HCT116 (cell line): ENCODE measurements at regions not wholly inside any gene's neighbourhood (a gene's known extent, or its start where the extent isn't known, plus 50 kb on each side); places are given as distances from the start of the nearest gene placed in this dataset.

Source experiments
- CTCF ChIP-seq, 3 experiments: fragments of 200-600 bp in 1 of 3; sonication (generic) in 1 of 3; IDR thresholded peaks in 2 of 3; conservative IDR thresholded peaks in 1 of 3; 2 replicates each; pipeline ENCODE4 v1.5.1; 2012 to 2017; ENCODE audit warnings: low read depth in 2 of 3, low read length in 2 of 3, antibody characterized with exemption in 1 of 3, borderline replicate concordance in 1 of 3, control low read depth in 1 of 3, mild to moderate bottlenecking in 1 of 3, mixed read lengths in 1 of 3, mixed run types in 1 of 3, moderate library complexity in 1 of 3; ENCODE audit not compliant: insufficient read depth in 1 of 3
- EZH2phosphoT487 ChIP-seq: fragments of 200-600 bp; IDR thresholded peaks from 2 replicates; pipeline ENCODE4 v1.6.1; 2018; ENCODE audit warnings: antibody characterized with exemption, borderline replicate concordance

- TF ChIP-seq EZH2phosphoT487 (no peak), CTCF (IDR thresholded peaks at IDR 0.05 in 2 of 3, conservative IDR thresholded peaks at IDR 0.05 in 1 of 3; ENCODE audit: borderline replicate concordance in 1 of 3, insufficient read depth in 1 of 3, low read depth in 2 of 3, low read length in 2 of 3) (no peak)
Observed at GRCh38 chr17:69608808-69609472, 194.4 kb downstream of the MAP2K6 start.
